ENCODE measurements at regions not wholly inside any gene's neighbourhood (a gene's known extent, or its start where the extent isn't known, plus 50 kb on each side); places are given as distances from the start of the nearest gene placed in this dataset.

DNA sequence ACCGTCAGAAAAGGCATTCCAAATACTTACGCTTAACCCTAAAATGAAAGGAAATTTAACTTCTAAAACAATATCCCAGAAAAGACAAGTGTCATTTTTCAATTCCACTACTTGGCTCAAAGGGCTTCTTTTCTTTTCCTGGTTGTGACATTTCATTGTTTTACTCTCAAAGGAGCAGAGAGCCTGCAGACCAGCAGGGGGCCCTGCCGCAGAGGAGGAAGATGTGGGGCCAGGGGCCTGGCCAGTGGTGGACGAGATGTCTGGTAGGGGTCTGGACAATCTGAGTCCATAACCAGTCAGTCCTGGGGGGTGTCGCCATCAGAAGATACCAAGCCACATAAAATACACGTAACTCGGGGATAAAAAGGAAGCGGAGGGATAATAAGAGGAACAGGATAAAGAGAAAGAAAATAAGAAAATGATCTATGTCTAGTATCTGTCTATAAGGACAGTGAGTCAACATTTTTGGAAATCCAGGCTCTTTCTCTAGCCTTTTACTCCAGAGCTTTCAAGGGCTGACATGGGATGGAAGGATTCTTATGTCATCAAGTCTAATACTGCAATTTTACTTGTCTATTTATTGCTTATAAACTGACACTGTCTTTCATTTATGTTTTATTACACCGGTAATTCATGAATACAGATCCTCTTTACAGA is 54.2 kb upstream of the ARHGEF3 start:
- Histone ChIP-seq H3K9me3 (ENCODE audit: insufficient read depth in 2 of 2, low read depth in 1 of 2, low read length in 1 of 2) (no peaks in the 10 kb centered on the region), H3K14ac (ENCODE audit: insufficient read length) (no peak overlapping the region), H2BK120ac (replicated peaks; ENCODE audit: low read depth, low read length) (no peak overlapping the region), H2BK12ac (ENCODE audit: low read depth, low read length) (no peak overlapping the region), H4K5ac (ENCODE audit: insufficient read length, low read depth, low read length) (no peak overlapping the region), H2BK15ac (ENCODE audit: low read length) (no peak overlapping the region), H3K27ac (ENCODE audit: low read depth, low read length) (no peak overlapping the region), H3K4me2 (ENCODE audit: insufficient read depth in 1 of 2, low read depth in 2 of 2, low read length in 2 of 2) (no peak overlapping the region), H3K4me1 (replicated peaks in 1 of 4; ENCODE audit: control insufficient read depth in 3 of 4, insufficient read depth in 4 of 4, low read length in 3 of 4) (peaks cover 0 to 3% (median 0%) of the 10 kb centered on the region in 4 experiments; a peak in 2 of 7 replicates), H2BK20ac (ENCODE audit: low read length) (no peak overlapping the region), H3K9ac (replicated peaks in 1 of 4; ENCODE audit: extremely low read depth in 1 of 4, low read depth in 3 of 4, low read length in 3 of 4) (no peak overlapping the region), H3K4ac (replicated peaks; ENCODE audit: insufficient read length, low read depth, low read length) (no peak overlapping the region), H2AFZ (ENCODE audit: low read length) (no peak overlapping the region), H3K56ac (replicated peaks; ENCODE audit: insufficient read length, low read depth, low read length) (no peak overlapping the region), H4K8ac (ENCODE audit: extremely low read depth, insufficient read depth, low read length) (no peak overlapping the region), H3K36me3 (ENCODE audit: control insufficient read depth in 2 of 4, insufficient read depth in 4 of 4, low read length in 3 of 4) (no peaks in the 10 kb centered on the region), H2AK5ac (ENCODE audit: low read depth, low read length) (no peak overlapping the region), H3K79me1 (ENCODE audit: low read depth, low read length) (no peaks in the 10 kb centered on the region), H2BK5ac (ENCODE audit: low read depth, low read length) (no peak overlapping the region), H4K20me1 (replicated peaks in 1 of 2; ENCODE audit: control insufficient read depth in 1 of 2, insufficient read depth in 2 of 2, low read length in 2 of 2) (no peaks in the 10 kb centered on the region), H3K23me2 (ENCODE audit: low read depth, low read length) (peaks cover 2% of the 10 kb centered on the region; the same call in 1 of the 2 replicates), H4K91ac (replicated peaks; ENCODE audit: insufficient read length, low read length) (no peak overlapping the region), H3K23ac (ENCODE audit: insufficient read length) (no peak overlapping the region), H3K27me3 (replicated peaks in 1 of 4; ENCODE audit: control insufficient read depth in 3 of 4, extremely low read depth in 1 of 4, insufficient read depth in 3 of 4, low read length in 3 of 4) (no peaks in the 10 kb centered on the region), H3K79me2 (ENCODE audit: control insufficient read depth in 1 of 2, insufficient read depth in 2 of 2, low read length in 2 of 2) (no peaks in the 10 kb centered on the region), H3K4me3 (ENCODE audit: extremely low read depth in 1 of 4, insufficient read depth in 2 of 4, low read depth in 3 of 4, low read length in 4 of 4) (no peak overlapping the region), H3K18ac (ENCODE audit: extremely low read depth, low read length) (no peak overlapping the region)
- WGBS, 2 experiments (ENCODE audit: extremely low coverage in 1 of 2, insufficient coverage in 1 of 2, insufficient read length in 1 of 2, insufficient replicate concordance in 2 of 2, low coverage in 1 of 2, low lambda C conversion rate in 2 of 2, missing lambda C conversion rate in 1 of 2), result 73% methylated on average over 9 of the region's 9 CpGs; no CpG with 5 or more reads in 1 of the 2 experiments
- POLR2A ChIA-PET (ENCODE audit: partially characterized antibody), result no interaction called here
- DNase-seq (ENCODE audit: low read depth in 1 of 2, low spot score in 2 of 2), result peak; percentile 25 to 75
- CTCF ChIA-PET (ENCODE audit: partially characterized antibody), result interaction anchor here (0.6 to 1.7 kb wide), 12 partner anchors 10 to 590 kb away, joined by 3 to 7 read pairs (median 3); no protein-coding TSS in a partner anchor
- no peak for FAIRE-seq
- TF ChIP-seq CREB1 (IDR thresholded peaks at IDR 0.05) (no peak), RXRA (IDR thresholded peaks at IDR 0.05; ENCODE audit: insufficient read depth, low read depth, low read length) (no peak), RAD21 (IDR thresholded peaks at IDR 0.05 in 1 of 2, conservative IDR thresholded peaks at IDR 0.05 in 1 of 2; ENCODE audit: low read depth in 2 of 2, low read length in 2 of 2) (peak; percentile 62 to 69), EP300 (IDR thresholded peaks at IDR 0.05; ENCODE audit: borderline replicate concordance in 1 of 2, low read depth in 2 of 2, low read length in 2 of 2) (no peak), TAF7 (optimal IDR thresholded peaks at IDR 0.05; ENCODE audit: borderline replicate concordance, low read depth, low read length) (no peak), BACH1 (IDR thresholded peaks at IDR 0.05; ENCODE audit: low read length) (no peak), CHD2 (IDR thresholded peaks at IDR 0.05; ENCODE audit: low read length) (no peak), RNF2 (IDR thresholded peaks at IDR 0.05; ENCODE audit: borderline replicate concordance, low read depth, low read length, missing control alignments, poor library complexity, severe bottlenecking) (no peak), CBX8 (IDR thresholded peaks at IDR 0.05; ENCODE audit: borderline replicate concordance, low read depth, low read length) (no peak)
- TF ChIP-seq, protein P1, sequence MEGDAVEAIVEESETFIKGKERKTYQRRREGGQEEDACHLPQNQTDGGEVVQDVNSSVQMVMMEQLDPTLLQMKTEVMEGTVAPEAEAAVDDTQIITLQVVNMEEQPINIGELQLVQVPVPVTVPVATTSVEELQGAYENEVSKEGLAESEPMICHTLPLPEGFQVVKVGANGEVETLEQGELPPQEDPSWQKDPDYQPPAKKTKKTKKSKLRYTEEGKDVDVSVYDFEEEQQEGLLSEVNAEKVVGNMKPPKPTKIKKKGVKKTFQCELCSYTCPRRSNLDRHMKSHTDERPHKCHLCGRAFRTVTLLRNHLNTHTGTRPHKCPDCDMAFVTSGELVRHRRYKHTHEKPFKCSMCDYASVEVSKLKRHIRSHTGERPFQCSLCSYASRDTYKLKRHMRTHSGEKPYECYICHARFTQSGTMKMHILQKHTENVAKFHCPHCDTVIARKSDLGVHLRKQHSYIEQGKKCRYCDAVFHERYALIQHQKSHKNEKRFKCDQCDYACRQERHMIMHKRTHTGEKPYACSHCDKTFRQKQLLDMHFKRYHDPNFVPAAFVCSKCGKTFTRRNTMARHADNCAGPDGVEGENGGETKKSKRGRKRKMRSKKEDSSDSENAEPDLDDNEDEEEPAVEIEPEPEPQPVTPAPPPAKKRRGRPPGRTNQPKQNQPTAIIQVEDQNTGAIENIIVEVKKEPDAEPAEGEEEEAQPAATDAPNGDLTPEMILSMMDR (IDR thresholded peaks at IDR 0.05; ENCODE audit: control extremely low read depth in 1 of 3, insufficient read depth in 1 of 3, low read depth in 1 of 3, low read length in 3 of 3), result peak; percentile 57 to 65 (median 60)
